ENCODE measurements at regions not wholly inside any gene's neighbourhood (a gene's known extent, or its start where the extent isn't known, plus 50 kb on each side); places are given as distances from the start of the nearest gene placed in this dataset.

DNA sequence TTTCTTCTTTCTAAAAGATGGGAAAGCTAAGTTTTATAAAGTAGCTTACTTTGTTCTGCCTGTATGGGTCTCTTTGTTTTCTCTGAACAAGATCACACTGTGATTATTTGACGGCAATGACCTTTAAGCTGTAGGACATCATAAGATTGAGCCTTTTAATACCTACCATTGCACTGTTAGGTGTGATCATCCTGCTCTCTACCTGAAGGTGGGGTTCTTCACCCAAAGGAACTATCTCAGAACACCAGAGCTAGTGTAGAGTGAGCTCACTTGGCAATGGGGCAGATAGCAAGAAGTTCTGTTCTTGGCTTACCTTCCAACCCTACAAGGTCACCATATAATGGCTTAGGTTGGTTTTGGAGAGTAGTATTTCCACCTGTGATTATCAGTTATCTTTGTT lies 200.2 kb downstream of the SPATA31D1 start:
- Histone ChIP-seq H3K27ac (no peak overlapping the region), H3K4me1 (no peaks in the 10 kb centered on the region), H3K4me3 (no peak overlapping the region), H3K9me3 (no peaks in the 10 kb centered on the region), H3K4me2 (no peak overlapping the region)
- TF ChIP-seq MAX (IDR thresholded peaks at IDR 0.05), result no peak
- ATAC-seq (no peak), DNase-seq (ENCODE audit: low read depth in 1 of 2, low spot score in 1 of 2) (no peak), FAIRE-seq (no peak)
- WGBS (ENCODE audit: missing lambda C conversion rate), result 86% methylated on average over 1 of the region's 1 CpG
- POLR2A ChIA-PET, result no interaction called here
- CTCF ChIA-PET, result interaction anchor here (1.4 kb wide), 1 partner anchor 373 kb away, joined by 4 read pairs; no protein-coding TSS in a partner anchor

DNA sequence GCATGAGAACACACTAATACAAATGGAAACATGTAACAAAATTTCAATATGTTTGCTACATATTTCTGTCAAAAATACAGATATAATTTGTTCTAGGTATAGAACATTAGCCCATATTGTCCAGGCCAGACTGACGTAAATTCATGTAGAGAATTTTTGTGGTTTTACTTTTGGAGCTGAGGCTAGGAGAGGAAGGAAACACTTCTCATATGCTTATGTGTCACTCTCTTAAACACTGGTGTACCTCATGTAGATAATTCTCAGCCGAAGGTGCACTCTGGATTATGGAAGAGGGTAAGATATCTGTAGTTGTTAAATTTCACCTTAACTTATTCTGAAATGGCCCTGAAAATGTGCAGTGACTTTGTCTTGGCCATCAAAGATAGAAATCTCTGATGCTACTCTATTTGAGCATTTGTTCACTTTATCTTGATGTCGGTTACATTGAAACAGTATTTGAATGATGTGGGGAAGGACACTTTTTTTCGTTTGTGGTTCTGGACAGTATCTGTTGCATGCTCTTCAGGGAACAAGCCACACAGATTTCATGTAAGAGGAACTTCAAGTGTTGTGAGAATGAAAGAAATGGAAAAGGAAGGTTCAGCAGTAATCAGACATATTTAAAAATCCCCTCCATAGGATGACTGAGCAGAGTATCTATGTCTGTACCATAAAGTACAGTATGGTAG lies 202.7 kb downstream of the SPATA31D1 start:
- Histone ChIP-seq H3K27ac (no peak overlapping the region), H3K9me3 (no peaks in the 10 kb centered on the region), H3K4me1 (no peaks in the 10 kb centered on the region), H3K4me2 (no peak overlapping the region), H3K4me3 (no peak overlapping the region)
- CTCF ChIA-PET, result no interaction called here
- WGBS (ENCODE audit: missing lambda C conversion rate), result 62% methylated on average over 4 of the region's 4 CpGs
- TF ChIP-seq, protein P1, sequence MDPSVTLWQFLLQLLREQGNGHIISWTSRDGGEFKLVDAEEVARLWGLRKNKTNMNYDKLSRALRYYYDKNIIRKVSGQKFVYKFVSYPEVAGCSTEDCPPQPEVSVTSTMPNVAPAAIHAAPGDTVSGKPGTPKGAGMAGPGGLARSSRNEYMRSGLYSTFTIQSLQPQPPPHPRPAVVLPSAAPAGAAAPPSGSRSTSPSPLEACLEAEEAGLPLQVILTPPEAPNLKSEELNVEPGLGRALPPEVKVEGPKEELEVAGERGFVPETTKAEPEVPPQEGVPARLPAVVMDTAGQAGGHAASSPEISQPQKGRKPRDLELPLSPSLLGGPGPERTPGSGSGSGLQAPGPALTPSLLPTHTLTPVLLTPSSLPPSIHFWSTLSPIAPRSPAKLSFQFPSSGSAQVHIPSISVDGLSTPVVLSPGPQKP (IDR thresholded peaks at IDR 0.05; ENCODE audit: low read depth, low read length), result no peak
- TF ChIP-seq, protein P2, sequence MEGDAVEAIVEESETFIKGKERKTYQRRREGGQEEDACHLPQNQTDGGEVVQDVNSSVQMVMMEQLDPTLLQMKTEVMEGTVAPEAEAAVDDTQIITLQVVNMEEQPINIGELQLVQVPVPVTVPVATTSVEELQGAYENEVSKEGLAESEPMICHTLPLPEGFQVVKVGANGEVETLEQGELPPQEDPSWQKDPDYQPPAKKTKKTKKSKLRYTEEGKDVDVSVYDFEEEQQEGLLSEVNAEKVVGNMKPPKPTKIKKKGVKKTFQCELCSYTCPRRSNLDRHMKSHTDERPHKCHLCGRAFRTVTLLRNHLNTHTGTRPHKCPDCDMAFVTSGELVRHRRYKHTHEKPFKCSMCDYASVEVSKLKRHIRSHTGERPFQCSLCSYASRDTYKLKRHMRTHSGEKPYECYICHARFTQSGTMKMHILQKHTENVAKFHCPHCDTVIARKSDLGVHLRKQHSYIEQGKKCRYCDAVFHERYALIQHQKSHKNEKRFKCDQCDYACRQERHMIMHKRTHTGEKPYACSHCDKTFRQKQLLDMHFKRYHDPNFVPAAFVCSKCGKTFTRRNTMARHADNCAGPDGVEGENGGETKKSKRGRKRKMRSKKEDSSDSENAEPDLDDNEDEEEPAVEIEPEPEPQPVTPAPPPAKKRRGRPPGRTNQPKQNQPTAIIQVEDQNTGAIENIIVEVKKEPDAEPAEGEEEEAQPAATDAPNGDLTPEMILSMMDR (IDR thresholded peaks at IDR 0.05), result no peak
- TF ChIP-seq, protein P3, sequence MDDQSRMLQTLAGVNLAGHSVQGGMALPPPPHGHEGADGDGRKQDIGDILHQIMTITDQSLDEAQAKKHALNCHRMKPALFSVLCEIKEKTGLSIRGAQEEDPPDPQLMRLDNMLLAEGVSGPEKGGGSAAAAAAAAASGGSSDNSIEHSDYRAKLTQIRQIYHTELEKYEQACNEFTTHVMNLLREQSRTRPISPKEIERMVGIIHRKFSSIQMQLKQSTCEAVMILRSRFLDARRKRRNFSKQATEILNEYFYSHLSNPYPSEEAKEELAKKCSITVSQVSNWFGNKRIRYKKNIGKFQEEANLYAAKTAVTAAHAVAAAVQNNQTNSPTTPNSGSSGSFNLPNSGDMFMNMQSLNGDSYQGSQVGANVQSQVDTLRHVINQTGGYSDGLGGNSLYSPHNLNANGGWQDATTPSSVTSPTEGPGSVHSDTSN (IDR thresholded peaks at IDR 0.05), result no peak
- TF ChIP-seq CHD2 (IDR thresholded peaks at IDR 0.05; ENCODE audit: low read length, partially characterized antibody) (no peak), CBX8 (IDR thresholded peaks at IDR 0.05) (no peak), SREBF2 (IDR thresholded peaks at IDR 0.05) (no peak), FOSL2 (IDR thresholded peaks at IDR 0.05) (no peak), FOSL2 (CRISPR knock-in tag; IDR thresholded peaks at IDR 0.05) (no peak), RARB (CRISPR knock-in tag; IDR thresholded peaks at IDR 0.05) (no peak), EP300 (IDR thresholded peaks at IDR 0.05) (no peak), RCOR1 (IDR thresholded peaks at IDR 0.05; ENCODE audit: low read depth, low read length) (no peak), ATOH8 (CRISPR knock-in tag; IDR thresholded peaks at IDR 0.05; ENCODE audit: low read depth) (no peak)
- POLR2A ChIA-PET, result no interaction called here
- FAIRE-seq (no peak), ATAC-seq (no peak), DNase-seq (ENCODE audit: low read depth in 1 of 2, low spot score in 1 of 2) (no peak)

- DNase-seq (ENCODE audit: low read depth in 1 of 2, low spot score in 1 of 2), result no peak
- 22% methylated on average over 3 of the region's 3 CpGs for WGBS (ENCODE audit: missing lambda C conversion rate)
- CTCF ChIA-PET, result no interaction called here
- H3K4me3 ChIP-seq, result no peak overlapping the region
- no peak for FAIRE-seq
- no peak overlapping the region for H3K4me2 ChIP-seq
- ATAC-seq, result no peak
- POLR2A ChIA-PET, result no interaction called here
- no peak overlapping the region for H3K27ac ChIP-seq
- H3K4me1 ChIP-seq, result no peaks in the 10 kb centered on the region
- no peaks in the 10 kb centered on the region for H3K9me3 ChIP-seq
- TF ChIP-seq, protein P4, sequence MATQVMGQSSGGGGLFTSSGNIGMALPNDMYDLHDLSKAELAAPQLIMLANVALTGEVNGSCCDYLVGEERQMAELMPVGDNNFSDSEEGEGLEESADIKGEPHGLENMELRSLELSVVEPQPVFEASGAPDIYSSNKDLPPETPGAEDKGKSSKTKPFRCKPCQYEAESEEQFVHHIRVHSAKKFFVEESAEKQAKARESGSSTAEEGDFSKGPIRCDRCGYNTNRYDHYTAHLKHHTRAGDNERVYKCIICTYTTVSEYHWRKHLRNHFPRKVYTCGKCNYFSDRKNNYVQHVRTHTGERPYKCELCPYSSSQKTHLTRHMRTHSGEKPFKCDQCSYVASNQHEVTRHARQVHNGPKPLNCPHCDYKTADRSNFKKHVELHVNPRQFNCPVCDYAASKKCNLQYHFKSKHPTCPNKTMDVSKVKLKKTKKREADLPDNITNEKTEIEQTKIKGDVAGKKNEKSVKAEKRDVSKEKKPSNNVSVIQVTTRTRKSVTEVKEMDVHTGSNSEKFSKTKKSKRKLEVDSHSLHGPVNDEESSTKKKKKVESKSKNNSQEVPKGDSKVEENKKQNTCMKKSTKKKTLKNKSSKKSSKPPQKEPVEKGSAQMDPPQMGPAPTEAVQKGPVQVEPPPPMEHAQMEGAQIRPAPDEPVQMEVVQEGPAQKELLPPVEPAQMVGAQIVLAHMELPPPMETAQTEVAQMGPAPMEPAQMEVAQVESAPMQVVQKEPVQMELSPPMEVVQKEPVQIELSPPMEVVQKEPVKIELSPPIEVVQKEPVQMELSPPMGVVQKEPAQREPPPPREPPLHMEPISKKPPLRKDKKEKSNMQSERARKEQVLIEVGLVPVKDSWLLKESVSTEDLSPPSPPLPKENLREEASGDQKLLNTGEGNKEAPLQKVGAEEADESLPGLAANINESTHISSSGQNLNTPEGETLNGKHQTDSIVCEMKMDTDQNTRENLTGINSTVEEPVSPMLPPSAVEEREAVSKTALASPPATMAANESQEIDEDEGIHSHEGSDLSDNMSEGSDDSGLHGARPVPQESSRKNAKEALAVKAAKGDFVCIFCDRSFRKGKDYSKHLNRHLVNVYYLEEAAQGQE (IDR thresholded peaks at IDR 0.05), result no peak
- TF ChIP-seq FOXS1 (CRISPR knock-in tag; IDR thresholded peaks at IDR 0.05) (no peak), CEBPB (IDR thresholded peaks at IDR 0.05) (no peak), BHLHE40 (IDR thresholded peaks at IDR 0.05; ENCODE audit: low read depth, low read length) (no peak), HOXB13 (CRISPR knock-in tag; IDR thresholded peaks at IDR 0.05; ENCODE audit: low read depth) (no peak), NR3C1 (IDR thresholded peaks at IDR 0.05) (no peak), MAX (IDR thresholded peaks at IDR 0.05) (no peak), ZSCAN20 (CRISPR knock-in tag; IDR thresholded peaks at IDR 0.05) (no peak), MAZ (IDR thresholded peaks at IDR 0.05; ENCODE audit: borderline replicate concordance, low read depth, low read length) (no peak), KDM5A (IDR thresholded peaks at IDR 0.05) (no peak), ZC3H11A (IDR thresholded peaks at IDR 0.05) (no peak), FOSL2 (IDR thresholded peaks at IDR 0.05) (no peak), FOSL2 (CRISPR knock-in tag; IDR thresholded peaks at IDR 0.05) (no peak)
These were observed 203.6 kb downstream of the SPATA31D1 start for GRCh38 chr9:82192211-82192610.

Measured in A549 (cell line).